GM11168 (cell line): ENCODE measurements at regions not wholly inside any gene's neighbourhood (a gene's known extent, or its start where the extent isn't known, plus 50 kb on each side); places are given as distances from the start of the nearest gene placed in this dataset.
"Not testable (repeated sequence)": the region's sequence is repeated elsewhere in the genome, so short reads cannot be mapped to it uniquely, and the experiment has no call there.

ENCODE experiments used
- in situ Hi-C: fragments of 300-500 bp; cut with MboI; formaldehyde crosslinking; loops from one replicate; pipeline ENCODE4 v1.12.0; 2022; ENCODE audit warnings: low sequenced_read_pairs; ENCODE audit not compliant: unreplicated experiment

DNA sequence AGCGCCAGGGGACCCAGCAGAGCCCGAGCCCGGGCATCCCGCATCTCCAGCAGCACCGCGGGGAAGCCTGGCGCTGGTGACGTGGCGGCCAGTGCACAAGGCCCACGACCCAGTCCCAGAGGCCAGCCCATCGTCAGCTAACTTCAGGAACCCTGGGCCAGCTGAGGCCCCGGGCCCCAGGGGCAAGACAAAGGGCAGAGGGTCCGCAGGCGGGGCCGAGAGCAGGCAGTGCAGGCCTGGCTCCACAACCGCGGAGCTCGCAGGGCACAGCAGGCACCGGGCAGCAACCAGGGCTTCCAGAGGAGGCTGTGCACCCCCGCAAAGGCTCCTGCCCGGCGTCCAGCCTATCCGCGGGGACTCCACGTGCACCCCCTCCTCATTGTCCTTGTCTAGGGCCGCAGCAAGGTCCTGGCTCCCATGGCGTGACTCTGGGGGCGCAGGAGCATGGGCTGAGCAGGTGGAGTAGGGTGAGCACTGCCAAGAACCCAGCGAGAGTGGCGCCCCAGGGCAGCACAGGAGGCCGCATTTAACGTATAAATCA, 352.5 kb downstream of the KCNJ18 start:
- in situ Hi-C loops = loop anchor here (10.0 kb wide), 1 partner anchor 390 kb away; no protein-coding TSS in a partner anchor

- in situ Hi-C loops = loop anchor here (10.0 kb wide), 1 partner anchor 393 kb away; no protein-coding TSS in a partner anchor
Measured at GRCh38 chr17:22047521-22047920, 355.2 kb downstream of the KCNJ18 start.

GRCh38 chr17:22048226-22048625, 355.9 kb downstream of the KCNJ18 start:
- in situ Hi-C loops = loop anchor here (10.0 kb wide), 1 partner anchor 393 kb away; no protein-coding TSS in a partner anchor

GRCh38 chr17:22050766-22051165, 358.4 kb downstream of the KCNJ18 start:
- in situ Hi-C loops = not testable (repeated sequence)

DNA sequence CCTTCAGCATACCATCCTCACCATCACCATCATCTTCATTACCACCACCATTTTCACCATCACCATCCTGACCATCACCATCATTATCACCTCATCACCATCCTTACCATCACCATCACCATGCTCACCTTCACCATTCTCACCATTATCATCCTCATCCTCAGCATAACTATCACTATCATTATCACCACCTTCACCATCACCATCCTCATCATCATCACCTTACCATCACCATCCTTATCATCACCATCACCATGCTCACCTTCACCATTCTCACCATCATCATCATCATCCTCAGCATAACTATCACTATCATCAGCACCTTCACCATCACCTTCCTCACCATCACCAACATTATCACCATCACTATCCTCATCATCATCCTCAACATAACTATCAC, 360.4 kb downstream of the KCNJ18 start:
- in situ Hi-C loops = not testable (repeated sequence)

GRCh38 chr17:22056566-22056965, 364.2 kb downstream of the KCNJ18 start:
- in situ Hi-C loops = not testable (repeated sequence)

DNA sequence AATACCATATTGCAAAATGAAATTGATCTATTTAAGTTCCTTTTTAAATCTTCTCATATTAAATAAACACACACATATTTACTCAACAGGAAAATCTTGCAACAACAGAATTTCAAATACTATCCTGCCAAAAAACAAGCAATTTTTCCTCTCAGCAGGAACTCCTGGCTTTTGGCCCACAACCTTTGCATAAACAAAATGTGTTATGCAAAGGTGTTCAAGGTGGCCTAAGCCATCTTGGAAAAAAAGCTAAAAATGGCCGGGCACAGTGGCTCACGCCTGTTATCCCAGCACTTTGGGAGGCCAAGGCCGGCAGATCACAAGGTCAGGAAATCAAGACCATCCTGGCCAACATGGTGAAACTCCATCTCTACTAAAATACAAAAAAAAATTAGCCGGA, 383.6 kb downstream of the KCNJ18 start:
- in situ Hi-C loops = not testable (repeated sequence)

- in situ Hi-C loops = loop anchor here (5.0 kb wide), 1 partner anchor 476 kb away; no protein-coding TSS in a partner anchor
Measured at GRCh38 chr17:22088589-22088988, 396.3 kb downstream of the KCNJ18 start.

GRCh38 chr17:22090263-22090935, 398.1 kb downstream of the KCNJ18 start:
- in situ Hi-C loops = no loop called here

- in situ Hi-C loops = not testable (repeated sequence)
Measured at GRCh38 chr17:22091041-22091679, 398.8 kb downstream of the KCNJ18 start.

- in situ Hi-C loops = not testable (repeated sequence)
Measured at GRCh38 chr17:22091840-22092239, 399.5 kb downstream of the KCNJ18 start.

DNA sequence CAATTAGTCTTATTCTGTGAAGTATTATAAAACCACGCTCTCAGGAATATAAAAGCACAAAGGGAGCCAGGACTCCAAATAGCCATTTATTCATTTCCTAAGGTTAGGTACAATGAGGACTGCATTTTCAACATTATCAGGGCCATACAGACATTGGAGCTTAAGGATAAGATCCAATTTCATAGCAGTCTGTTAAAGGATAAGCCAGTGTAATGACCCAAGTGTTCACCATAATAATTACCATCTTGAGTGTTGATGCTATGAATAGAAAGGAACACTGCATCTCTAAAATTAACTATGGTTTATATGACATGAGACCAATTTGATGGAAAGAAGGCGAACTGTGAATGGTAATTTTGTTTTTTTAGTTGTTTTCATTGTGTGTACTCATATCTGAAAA, 403.1 kb downstream of the KCNJ18 start:
- in situ Hi-C loops = not testable (repeated sequence)

- in situ Hi-C loops = not testable (repeated sequence)
Measured at GRCh38 chr17:22099633-22100032, 407.3 kb downstream of the KCNJ18 start.

GRCh38 chr17:22102177-22102576, 409.9 kb downstream of the KCNJ18 start:
- in situ Hi-C loops = no loop called here

- in situ Hi-C loops = not testable (repeated sequence)
Measured at GRCh38 chr17:22116720-22117119, 424.4 kb downstream of the KCNJ18 start.

DNA sequence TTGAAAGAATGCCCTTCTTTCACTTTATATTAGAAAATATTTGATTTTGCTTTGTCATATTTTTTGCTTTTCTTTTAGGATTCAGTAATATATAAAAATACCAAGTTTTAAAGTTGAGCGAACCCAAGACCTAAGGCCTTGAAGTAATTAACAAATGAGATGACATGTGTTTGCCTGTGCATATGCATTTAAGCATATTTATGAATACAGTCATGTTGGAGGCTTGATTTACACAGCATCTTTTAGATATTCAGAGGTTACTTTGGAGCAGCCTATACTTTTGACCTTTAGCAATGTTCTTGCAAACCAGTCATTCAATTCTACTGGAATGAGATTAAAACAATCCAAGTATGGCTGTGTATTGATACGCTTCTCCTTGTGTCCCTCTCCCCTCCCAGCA, 425.1 kb downstream of the KCNJ18 start:
- in situ Hi-C loops = not testable (repeated sequence)

- in situ Hi-C loops = not testable (repeated sequence)
Measured at GRCh38 chr17:22119016-22119415, 426.7 kb downstream of the KCNJ18 start.

DNA sequence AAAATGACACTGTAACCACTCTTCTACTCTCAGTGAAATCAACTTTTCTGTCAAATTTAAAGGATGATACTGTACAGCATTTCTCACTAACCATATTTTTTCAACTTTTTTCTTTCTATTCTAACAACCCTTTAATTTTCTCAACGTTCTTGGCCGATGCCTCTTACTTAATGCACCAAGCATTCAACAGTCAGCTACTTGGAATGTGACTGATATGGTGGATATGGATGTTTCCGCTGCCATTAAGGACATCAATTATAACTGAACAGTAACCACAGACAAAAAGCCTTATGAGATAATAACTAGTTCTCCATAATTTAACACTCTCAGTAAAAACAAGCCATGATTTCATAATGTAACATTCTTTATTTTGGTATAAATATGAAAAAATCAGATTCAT, 427.4 kb downstream of the KCNJ18 start:
- in situ Hi-C loops = not testable (repeated sequence)

DNA sequence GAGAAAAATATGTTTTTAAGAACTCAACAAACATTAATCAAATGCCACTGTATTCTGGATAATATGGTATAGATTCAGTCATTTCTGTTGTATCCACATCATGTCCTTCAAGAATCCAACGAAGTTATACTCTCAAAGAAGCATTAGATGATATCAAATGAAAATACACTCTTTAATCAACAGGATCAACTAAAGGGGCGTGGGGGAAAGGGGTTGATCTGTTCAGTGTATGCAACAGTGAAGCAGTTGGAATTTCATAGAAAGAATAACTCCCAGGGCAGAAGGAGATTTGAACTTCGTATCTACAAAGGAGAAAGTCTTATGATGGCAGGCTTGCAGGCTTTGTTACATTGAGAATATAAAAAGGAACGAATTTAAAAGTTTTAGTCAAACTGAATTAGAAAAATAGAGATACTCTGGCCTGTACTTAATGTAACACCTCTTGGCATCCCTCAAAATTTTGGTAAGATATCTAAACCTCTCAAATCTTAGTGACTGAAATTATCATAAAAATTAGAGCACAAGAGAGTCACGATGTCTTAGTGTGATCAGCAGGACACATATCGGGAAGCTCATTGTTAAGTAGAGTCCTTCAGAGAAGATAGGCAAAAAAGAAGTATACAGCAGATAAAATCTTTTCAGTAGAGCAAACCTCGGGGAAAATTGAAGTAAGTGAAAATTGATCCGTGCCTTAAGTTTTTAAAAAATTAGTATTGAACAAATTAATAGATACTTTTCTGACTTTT, 431.4 kb downstream of the KCNJ18 start:
- in situ Hi-C loops = no loop called here

DNA sequence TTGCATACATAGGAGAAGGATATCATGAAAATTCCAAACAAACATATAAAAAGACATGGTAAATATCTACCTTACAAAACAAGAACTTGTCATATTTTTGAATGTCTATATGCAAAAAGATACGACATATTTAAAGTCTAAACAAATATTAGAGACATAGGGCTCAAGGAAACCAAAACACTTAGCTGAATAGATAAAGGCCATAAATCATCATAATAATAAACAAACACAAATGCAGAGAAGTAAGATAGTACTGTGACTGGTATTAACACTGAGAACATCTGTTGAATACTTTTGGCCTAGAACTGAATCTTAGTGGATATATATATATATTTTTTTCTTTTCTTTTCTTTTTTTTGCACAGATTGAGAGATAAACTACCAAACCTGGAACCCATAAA, 435.8 kb downstream of the KCNJ18 start:
- in situ Hi-C loops = no loop called here

- in situ Hi-C loops = no loop called here
Measured at GRCh38 chr17:22128723-22129122, 436.4 kb downstream of the KCNJ18 start.
